K562 (cell line): ENCODE measurements at regions not wholly inside any gene's neighbourhood (a gene's known extent, or its start where the extent isn't known, plus 50 kb on each side); places are given as distances from the start of the nearest gene placed in this dataset.

Source experiments
- CUX1 ChIP-seq: fragments of 200-800 bp; sonication (Bioruptor generic); IDR thresholded peaks from 2 replicates; pipeline ENCODE4 v1.6.1; 2016; ENCODE audit warnings: missing genetic modification characterization, missing compliant biosample characterization
- EP300 ChIP-seq: IDR thresholded peaks from 2 replicates; pipeline ENCODE4 v1.6.1; 2012; ENCODE audit warnings: low read length, improper control_type of control experiment
- ETV5 ChIP-seq: sonication (generic); formaldehyde crosslinking; IDR thresholded peaks from 2 replicates; pipeline ENCODE4 v1.4.0; 2020; ENCODE audit warnings: low read depth, mild to moderate bottlenecking, missing genetic modification reagents
- POLR2AphosphoS5 ChIP-seq: IDR thresholded peaks from 2 replicates; pipeline ENCODE4 v1.6.1; 2011; ENCODE audit warnings: mild to moderate bottlenecking, low read depth, low read length, moderate library complexity; ENCODE audit not compliant: control insufficient read depth, insufficient read depth
- SNRNP70 ChIP-seq: fragments of 200-400 bp; formaldehyde crosslinking; optimal IDR thresholded peaks from 2 replicates; pipeline ENCODE3; 2017; ENCODE audit warnings: low read depth, low read length
- ZEB2 ChIP-seq: fragments of 450-650 bp; IDR thresholded peaks from 2 replicates; pipeline ENCODE4 v1.6.1; 2016
- ZFX ChIP-seq: sonication (generic); formaldehyde crosslinking; IDR thresholded peaks from 2 replicates; pipeline ENCODE4 v1.8.0; 2022; ENCODE audit warnings: mild to moderate bottlenecking, missing genetic modification reagents, moderate library complexity
- TF ChIP-seq, protein P1 (sequence below): sonication (generic); formaldehyde crosslinking; IDR thresholded peaks from 2 replicates; pipeline ENCODE4 v1.9.0; 2022; ENCODE audit warnings: mild to moderate bottlenecking, missing genetic modification reagents

GRCh38 chr14:97280526-97280925 is 483.3 kb downstream of the VRK1 start:
- TF ChIP-seq ETV5 (CRISPR knock-in tag) (no peak), SNRNP70 (no peak), ZFX (CRISPR knock-in tag) (no peak), POLR2AphosphoS5 (no peak), EP300 (no peak), ZEB2 (no peak), CUX1 (CRISPR knock-in tag) (no peak)
- TF ChIP-seq, protein P1, sequence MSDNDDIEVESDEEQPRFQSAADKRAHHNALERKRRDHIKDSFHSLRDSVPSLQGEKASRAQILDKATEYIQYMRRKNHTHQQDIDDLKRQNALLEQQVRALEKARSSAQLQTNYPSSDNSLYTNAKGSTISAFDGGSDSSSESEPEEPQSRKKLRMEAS: no peak
